Activated naive CD4-positive, alpha-beta T cell treated with anti-CD3 and anti-CD28 coated beads, Interleukin-2, amount 10 ng/mL, durations not matched to agents 7 days and 5 days (primary cell): ENCODE measurements at regions not wholly inside any gene's neighbourhood (a gene's known extent, or its start where the extent isn't known, plus 50 kb on each side); places are given as distances from the start of the nearest gene placed in this dataset.

Experiments used
- CTCF ChIA-PET: fragments of 350-600 bp; sonication (Branson Sonifier 250); formaldehyde crosslinking; loops from one replicate; lab custom pipeline; 2021; ENCODE audit warnings: antibody characterized with exemption; lab: Charles Lee
- DNase-seq: peaks from one replicate; pipeline ENCODE4 v3.0.0-alpha.2; 2020
- H3K27ac Mint-ChIP-seq: one replicate; pipeline ENCODE4 v1.8.0; 2021; ENCODE audit warnings: mild to moderate bottlenecking, moderate library complexity, mixed read lengths
- H3K27me3 Mint-ChIP-seq: one replicate; pipeline ENCODE4 v1.8.0; 2021; ENCODE audit warnings: mild to moderate bottlenecking, mixed read lengths
- H3K36me3 Mint-ChIP-seq: one replicate; pipeline ENCODE4 v1.8.0; 2021; ENCODE audit warnings: mixed read lengths
- H3K4me1 Mint-ChIP-seq: one replicate; pipeline ENCODE4 v1.8.0; 2021; ENCODE audit warnings: mixed read lengths
- H3K4me3 Mint-ChIP-seq: one replicate; pipeline ENCODE4 v1.8.0; 2021; ENCODE audit warnings: mild to moderate bottlenecking, moderate library complexity, mixed read lengths
- H3K9me3 Mint-ChIP-seq: one replicate; pipeline ENCODE4 v1.8.0; 2021; ENCODE audit warnings: mixed read lengths

- Mint-ChIP-seq H3K4me3 (no peak overlapping the region), H3K36me3 (no peaks in the 10 kb centered on the region), H3K27me3 (peaks cover 26% of the 10 kb centered on the region), H3K27ac (no peak overlapping the region), H3K4me1 (no peaks in the 10 kb centered on the region), H3K9me3 (no peaks in the 10 kb centered on the region)
- DNase-seq = no peak
- CTCF ChIA-PET = no interaction called here
Measured at GRCh38 chr20:37643400-37643799, 50.4 kb upstream of the CTNNBL1 start.

- Mint-ChIP-seq H3K4me1 (no peaks in the 10 kb centered on the region), H3K9me3 (no peaks in the 10 kb centered on the region), H3K36me3 (no peaks in the 10 kb centered on the region), H3K4me3 (no peak overlapping the region), H3K27ac (no peak overlapping the region), H3K27me3 (peaks cover 21% of the 10 kb centered on the region)
- CTCF ChIA-PET = no interaction called here
- no peak for DNase-seq
Measured at GRCh38 chr20:37642246-37642645, 51.6 kb upstream of the CTNNBL1 start.

GRCh38 chr20:37640600-37641561 lies 52.9 kb upstream of the CTNNBL1 start:
- peaks cover 21% of the 10 kb centered on the region for H3K27me3 Mint-ChIP-seq
- H3K4me3 Mint-ChIP-seq = no peak overlapping the region
- H3K4me1 Mint-ChIP-seq = no peaks in the 10 kb centered on the region
- H3K9me3 Mint-ChIP-seq = no peaks in the 10 kb centered on the region
- CTCF ChIA-PET = no interaction called here
- DNase-seq = no peak
- H3K27ac Mint-ChIP-seq = no peak overlapping the region
- no peaks in the 10 kb centered on the region for H3K36me3 Mint-ChIP-seq

GRCh38 chr20:37638527-37638926 lies 55.3 kb upstream of the CTNNBL1 start:
- Mint-ChIP-seq H3K27ac (no peak overlapping the region), H3K9me3 (peaks cover 3% of the 10 kb centered on the region), H3K36me3 (no peaks in the 10 kb centered on the region), H3K4me3 (no peak overlapping the region), H3K4me1 (no peaks in the 10 kb centered on the region), H3K27me3 (peaks cover 21% of the 10 kb centered on the region)
- CTCF ChIA-PET = no interaction called here
- DNase-seq = no peak

- H3K27me3 Mint-ChIP-seq = peaks cover 15% of the 10 kb centered on the region
- peaks cover 3% of the 10 kb centered on the region for H3K9me3 Mint-ChIP-seq
- H3K27ac Mint-ChIP-seq = no peak overlapping the region
- H3K36me3 Mint-ChIP-seq = no peaks in the 10 kb centered on the region
- CTCF ChIA-PET = no interaction called here
- H3K4me1 Mint-ChIP-seq = no peaks in the 10 kb centered on the region
- DNase-seq = no peak
- no peak overlapping the region for H3K4me3 Mint-ChIP-seq
Measured at GRCh38 chr20:37636977-37637376, 56.9 kb upstream of the CTNNBL1 start.

- no peak overlapping the region for H3K4me3 Mint-ChIP-seq
- no peak for DNase-seq
- CTCF ChIA-PET = no interaction called here
- peaks cover 3% of the 10 kb centered on the region for H3K9me3 Mint-ChIP-seq
- H3K36me3 Mint-ChIP-seq = no peaks in the 10 kb centered on the region
- no peak overlapping the region for H3K27ac Mint-ChIP-seq
- H3K27me3 Mint-ChIP-seq = peaks cover 13% of the 10 kb centered on the region
- no peaks in the 10 kb centered on the region for H3K4me1 Mint-ChIP-seq
Measured at GRCh38 chr20:37636212-37636975, 57.4 kb upstream of the CTNNBL1 start.

- Mint-ChIP-seq H3K27me3 (peaks cover 27% of the 10 kb centered on the region), H3K27ac (no peak overlapping the region), H3K9me3 (peaks cover 3% of the 10 kb centered on the region), H3K4me3 (no peak overlapping the region), H3K36me3 (no peaks in the 10 kb centered on the region), H3K4me1 (no peaks in the 10 kb centered on the region)
- no peak for DNase-seq
- CTCF ChIA-PET = no interaction called here
Measured at GRCh38 chr20:37630993-37631392, 62.8 kb upstream of the CTNNBL1 start.

- Mint-ChIP-seq H3K4me3 (no peak overlapping the region), H3K4me1 (no peaks in the 10 kb centered on the region), H3K27me3 (peaks cover 27% of the 10 kb centered on the region), H3K36me3 (no peaks in the 10 kb centered on the region), H3K27ac (no peak overlapping the region), H3K9me3 (no peaks in the 10 kb centered on the region)
- CTCF ChIA-PET = no interaction called here
- DNase-seq = no peak
Measured at GRCh38 chr20:37630166-37630565, 63.7 kb upstream of the CTNNBL1 start.

- no peaks in the 10 kb centered on the region for H3K36me3 Mint-ChIP-seq
- H3K9me3 Mint-ChIP-seq = no peaks in the 10 kb centered on the region
- no peak overlapping the region for H3K27ac Mint-ChIP-seq
- DNase-seq = no peak
- no peaks in the 10 kb centered on the region for H3K4me1 Mint-ChIP-seq
- H3K27me3 Mint-ChIP-seq = peaks cover 31% of the 10 kb centered on the region
- H3K4me3 Mint-ChIP-seq = no peak overlapping the region
- CTCF ChIA-PET = no interaction called here
Measured at GRCh38 chr20:37627767-37628130, 66.1 kb upstream of the CTNNBL1 start.

- Mint-ChIP-seq H3K27ac (no peak overlapping the region), H3K9me3 (no peaks in the 10 kb centered on the region), H3K36me3 (no peaks in the 10 kb centered on the region), H3K27me3 (peaks cover 33% of the 10 kb centered on the region), H3K4me1 (no peaks in the 10 kb centered on the region), H3K4me3 (no peak overlapping the region)
- CTCF ChIA-PET = no interaction called here
- DNase-seq = peak; percentile 66
Measured at GRCh38 chr20:37627060-37627766, 66.6 kb upstream of the CTNNBL1 start.

- H3K9me3 Mint-ChIP-seq = no peaks in the 10 kb centered on the region
- DNase-seq = no peak
- H3K4me1 Mint-ChIP-seq = no peaks in the 10 kb centered on the region
- H3K4me3 Mint-ChIP-seq = no peak overlapping the region
- CTCF ChIA-PET = no interaction called here
- no peak overlapping the region for H3K27ac Mint-ChIP-seq
- H3K36me3 Mint-ChIP-seq = no peaks in the 10 kb centered on the region
- peaks cover 32% of the 10 kb centered on the region for H3K27me3 Mint-ChIP-seq
Measured at GRCh38 chr20:37624963-37625362, 68.9 kb upstream of the CTNNBL1 start.

- DNase-seq = no peak
- Mint-ChIP-seq H3K27me3 (peaks cover 24% of the 10 kb centered on the region), H3K9me3 (no peaks in the 10 kb centered on the region), H3K27ac (no peak overlapping the region), H3K36me3 (no peaks in the 10 kb centered on the region), H3K4me1 (no peaks in the 10 kb centered on the region), H3K4me3 (no peak overlapping the region)
- CTCF ChIA-PET = no interaction called here
Measured at GRCh38 chr20:37622728-37623127, 71.1 kb upstream of the CTNNBL1 start.

- H3K4me1 Mint-ChIP-seq = no peaks in the 10 kb centered on the region
- H3K9me3 Mint-ChIP-seq = no peaks in the 10 kb centered on the region
- H3K27me3 Mint-ChIP-seq = peaks cover 24% of the 10 kb centered on the region
- DNase-seq = no peak
- H3K36me3 Mint-ChIP-seq = no peaks in the 10 kb centered on the region
- no peak overlapping the region for H3K27ac Mint-ChIP-seq
- no peak overlapping the region for H3K4me3 Mint-ChIP-seq
- CTCF ChIA-PET = no interaction called here
Measured at GRCh38 chr20:37619496-37619895, 74.3 kb upstream of the CTNNBL1 start.

GRCh38 chr20:37616110-37616425 lies 77.8 kb upstream of the CTNNBL1 start:
- Mint-ChIP-seq H3K27me3 (peaks cover 16% of the 10 kb centered on the region), H3K4me3 (no peak overlapping the region), H3K4me1 (no peaks in the 10 kb centered on the region), H3K27ac (no peak overlapping the region), H3K36me3 (no peaks in the 10 kb centered on the region), H3K9me3 (no peaks in the 10 kb centered on the region)
- DNase-seq = no peak
- CTCF ChIA-PET = interaction anchor here (1.0 kb wide), 1 partner anchor 23 kb away, joined by 3 read pairs; no protein-coding TSS in a partner anchor
